GM12892 (cell line): ENCODE measurements at regions not wholly inside any gene's neighbourhood (a gene's known extent, or its start where the extent isn't known, plus 50 kb on each side); places are given as distances from the start of the nearest gene placed in this dataset.

Experiments used
- POLR2A ChIP-seq: IDR thresholded peaks from 2 replicates; pipeline ENCODE4 v1.6.1; 2011; ENCODE audit warnings: low read depth, low read length, control low read depth
- TAF1 ChIP-seq: IDR thresholded peaks from 2 replicates; pipeline ENCODE4 v1.6.1; 2011; ENCODE audit warnings: low read depth, mild to moderate bottlenecking, control low read depth, low read length, borderline replicate concordance

DNA sequence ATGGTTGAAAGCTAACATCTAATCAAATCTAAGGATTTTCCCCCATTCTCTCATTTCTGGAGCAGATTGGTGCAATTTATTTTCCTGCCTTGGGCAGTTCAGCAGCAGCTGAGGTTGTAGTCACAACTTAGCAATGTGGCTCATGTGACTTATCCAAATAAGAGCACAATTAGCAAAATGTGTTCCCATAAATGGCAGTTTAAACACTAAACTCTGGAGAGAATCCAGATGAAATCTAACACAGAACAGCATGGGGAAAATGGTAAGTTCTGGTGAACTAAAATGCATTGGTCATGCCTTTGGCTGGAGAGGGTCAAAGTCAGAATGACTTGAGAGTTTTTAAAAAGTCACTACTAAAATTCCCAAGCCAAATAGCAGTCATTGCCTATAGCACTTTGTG lies 422.6 kb upstream of the DIPK2B start:
- TF ChIP-seq POLR2A (no peak), TAF1 (no peak)
